CD4-positive, alpha-beta T cell (primary cell): ENCODE measurements at regions not wholly inside any gene's neighbourhood (a gene's known extent, or its start where the extent isn't known, plus 50 kb on each side); places are given as distances from the start of the nearest gene placed in this dataset.
"Not testable (repeated sequence)": the region's sequence is repeated elsewhere in the genome, so short reads cannot be mapped to it uniquely, and the experiment has no call there.

Experiments used
- ATAC-seq: fragments of 200-7000 bp; cut with Tn5 transposase; one replicate; pipeline ENCODE4 v1.10.0; 2022; ENCODE audit warnings: mild to moderate bottlenecking; ENCODE audit not compliant: poor library complexity
- CTCF ChIA-PET: fragments of 350-600 bp; sonication (Branson Sonifier 250); formaldehyde crosslinking; loops from one replicate; lab custom pipeline; 2021; ENCODE audit warnings: antibody characterized with exemption, inconsistent platforms; lab: Charles Lee
- POLR2A ChIA-PET: fragments of 350-600 bp; sonication (Branson Sonifier 250); formaldehyde crosslinking; loops from one replicate; lab custom pipeline; 2021; ENCODE audit warnings: antibody characterized with exemption, inconsistent platforms; lab: Charles Lee
- DNase-seq, 14 experiments: peaks; one replicate each; pipeline ENCODE4 v3.0.0-alpha.2; 2013 to 2020; ENCODE audit warnings: mixed read lengths in 2 of 14
- H3K27ac ChIP-seq, 2 donors: one replicate each; pipeline versions ENCODE4 v1.5.1 to v1.7.0; 2013; ENCODE audit warnings: low read length in 2 of 2, low read depth in 1 of 2, mild to moderate bottlenecking in 1 of 2
- H3K27me3 ChIP-seq, 2 experiments: 1 replicate in 1 of 2; 2 replicates in 1 of 2; pipeline versions ENCODE4 v1.6.1 to v1.7.0; 2013; ENCODE audit warnings: low read length in 2 of 2, control low read depth in 1 of 2, mild to moderate bottlenecking in 1 of 2, moderate library complexity in 1 of 2; ENCODE audit not compliant: insufficient read depth in 2 of 2, control insufficient read depth in 1 of 2
- H3K36me3 ChIP-seq: one replicate; pipeline ENCODE4 v1.6.1; 2013; ENCODE audit warnings: low read length, control low read depth; ENCODE audit not compliant: insufficient read depth
- H3K4me1 ChIP-seq: one replicate; pipeline ENCODE4 v1.6.1; 2013; ENCODE audit warnings: low read length, control low read depth; ENCODE audit not compliant: insufficient read depth
- H3K4me3 ChIP-seq: one replicate; pipeline ENCODE4 v1.5.1; 2013; ENCODE audit warnings: mild to moderate bottlenecking, low read length, moderate library complexity
- H3K9me3 ChIP-seq, 2 experiments: 1 replicate in 1 of 2; 2 replicates in 1 of 2; pipeline versions ENCODE4 v1.6.1 to v1.7.0; 2013; ENCODE audit warnings: low read length in 2 of 2, mild to moderate bottlenecking in 2 of 2, control low read depth in 1 of 2, moderate library complexity in 1 of 2; ENCODE audit not compliant: control insufficient read depth in 1 of 2, insufficient read depth in 1 of 2
- H3K27ac Mint-ChIP-seq: one replicate; pipeline ENCODE4 v1.8.0; 2020; ENCODE audit warnings: mixed read lengths
- H3K27me3 Mint-ChIP-seq: one replicate; pipeline ENCODE4 v1.8.0; 2021; ENCODE audit warnings: mixed read lengths
- H3K36me3 Mint-ChIP-seq: one replicate; pipeline ENCODE4 v1.8.0; 2021; ENCODE audit warnings: low read depth, mixed read lengths
- H3K4me1 Mint-ChIP-seq: one replicate; pipeline ENCODE4 v1.8.0; 2021; ENCODE audit warnings: low read depth, mixed read lengths
- H3K4me3 Mint-ChIP-seq: one replicate; pipeline ENCODE4 v1.8.0; 2020; ENCODE audit warnings: mild to moderate bottlenecking, mixed read lengths
- H3K9me3 Mint-ChIP-seq: one replicate; pipeline ENCODE4 v1.8.0; 2020; ENCODE audit warnings: mixed read lengths
- CTCF ChIP-seq: fragments of 200-600 bp; IDR thresholded peaks from one replicate; pipeline ENCODE4 v1.8.0; 2022; ENCODE audit warnings: antibody characterized with exemption, mild to moderate bottlenecking
- intact Hi-C, 2 experiments: fragments of 100-400 bp; cut with DNase I in 1 of 2; cut with micrococcal nuclease in 1 of 2; formaldehyde crosslinking; loops; one replicate each; pipeline versions ENCODE4 v1.15.1 to v1.9.0; 2023 to 2025; cut with DNase I, micrococcal nuclease

GRCh38 chr15:20204177-20204866 lies 337.3 kb downstream of the GOLGA6L6 start:
- H3K9me3 Mint-ChIP-seq, H3K4me3 ChIP-seq, intact Hi-C loops, H3K27ac ChIP-seq, H3K4me1 Mint-ChIP-seq, H3K4me3 Mint-ChIP-seq, H3K36me3 Mint-ChIP-seq, H3K27ac Mint-ChIP-seq, H3K4me1 ChIP-seq, ATAC-seq, H3K27me3 Mint-ChIP-seq, CTCF ChIA-PET, H3K27me3 ChIP-seq, H3K36me3 ChIP-seq, POLR2A ChIA-PET, DNase-seq: not testable (repeated sequence)
- peaks cover 0 to 16% of the 10 kb centered on the region in 2 experiments for H3K9me3 ChIP-seq

GRCh38 chr15:20203649-20204150 lies 337.9 kb downstream of the GOLGA6L6 start:
- POLR2A ChIA-PET, H3K9me3 Mint-ChIP-seq: not testable (repeated sequence)

GRCh38 chr15:20194591-20195198 lies 346.9 kb downstream of the GOLGA6L6 start:
- CTCF ChIA-PET, H3K36me3 ChIP-seq, H3K9me3 Mint-ChIP-seq, H3K27ac Mint-ChIP-seq, POLR2A ChIA-PET, H3K27me3 Mint-ChIP-seq, H3K9me3 ChIP-seq, H3K4me1 Mint-ChIP-seq, H3K27ac ChIP-seq, H3K4me3 ChIP-seq, ATAC-seq, H3K27me3 ChIP-seq, DNase-seq, H3K36me3 Mint-ChIP-seq, H3K4me1 ChIP-seq, H3K4me3 Mint-ChIP-seq: not testable (repeated sequence)
- peak; percentile 64 for TF ChIP-seq CTCF
- intact Hi-C loops, result loop anchor here in 1 of 2 experiments (10.0 kb wide), 1 partner anchor 160 kb away; no protein-coding TSS in a partner anchor

More at GRCh38 chr15:20203649-20204150, 337.9 kb downstream of the GOLGA6L6 start:
- H3K9me3 ChIP-seq, result peaks cover 0 to 16% of the 10 kb centered on the region in 2 experiments
- H3K4me3 ChIP-seq, H3K4me3 Mint-ChIP-seq, H3K27me3 Mint-ChIP-seq, intact Hi-C loops, H3K36me3 Mint-ChIP-seq, CTCF ChIA-PET, H3K27ac ChIP-seq, ATAC-seq, H3K36me3 ChIP-seq, H3K27ac Mint-ChIP-seq, DNase-seq, H3K4me1 Mint-ChIP-seq, H3K27me3 ChIP-seq, H3K4me1 ChIP-seq: not testable (repeated sequence)
